ENCODE measurements at regions not wholly inside any gene's neighbourhood (a gene's known extent, or its start where the extent isn't known, plus 50 kb on each side); places are given as distances from the start of the nearest gene placed in this dataset.

DNA sequence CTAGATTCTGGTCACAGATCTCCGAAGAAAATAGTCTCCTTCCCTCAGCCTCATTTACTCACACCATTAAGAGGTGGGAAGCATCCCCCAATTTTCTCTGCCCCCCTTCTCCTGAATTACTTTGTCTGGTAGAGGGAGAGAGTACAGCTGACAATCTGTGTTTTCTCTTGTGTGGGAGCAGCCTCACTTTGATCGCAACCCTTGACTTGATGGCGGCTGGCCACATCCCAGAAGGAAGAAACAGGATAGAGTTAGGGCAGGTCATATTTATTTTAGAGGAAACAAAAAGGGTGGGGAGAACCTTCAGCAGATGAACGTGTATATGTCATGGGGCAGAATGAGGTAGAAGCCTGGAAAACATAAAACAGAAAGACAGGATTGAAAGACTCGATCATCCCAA, 82.4 kb upstream of the FAM171A1 start:
- H3K27ac ChIP-seq = no peak overlapping the region
- no peak for DNase-seq (ENCODE audit: low spot score)
- TF ChIP-seq, protein P1, sequence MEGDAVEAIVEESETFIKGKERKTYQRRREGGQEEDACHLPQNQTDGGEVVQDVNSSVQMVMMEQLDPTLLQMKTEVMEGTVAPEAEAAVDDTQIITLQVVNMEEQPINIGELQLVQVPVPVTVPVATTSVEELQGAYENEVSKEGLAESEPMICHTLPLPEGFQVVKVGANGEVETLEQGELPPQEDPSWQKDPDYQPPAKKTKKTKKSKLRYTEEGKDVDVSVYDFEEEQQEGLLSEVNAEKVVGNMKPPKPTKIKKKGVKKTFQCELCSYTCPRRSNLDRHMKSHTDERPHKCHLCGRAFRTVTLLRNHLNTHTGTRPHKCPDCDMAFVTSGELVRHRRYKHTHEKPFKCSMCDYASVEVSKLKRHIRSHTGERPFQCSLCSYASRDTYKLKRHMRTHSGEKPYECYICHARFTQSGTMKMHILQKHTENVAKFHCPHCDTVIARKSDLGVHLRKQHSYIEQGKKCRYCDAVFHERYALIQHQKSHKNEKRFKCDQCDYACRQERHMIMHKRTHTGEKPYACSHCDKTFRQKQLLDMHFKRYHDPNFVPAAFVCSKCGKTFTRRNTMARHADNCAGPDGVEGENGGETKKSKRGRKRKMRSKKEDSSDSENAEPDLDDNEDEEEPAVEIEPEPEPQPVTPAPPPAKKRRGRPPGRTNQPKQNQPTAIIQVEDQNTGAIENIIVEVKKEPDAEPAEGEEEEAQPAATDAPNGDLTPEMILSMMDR (IDR thresholded peaks at IDR 0.05) = no peak

DNA sequence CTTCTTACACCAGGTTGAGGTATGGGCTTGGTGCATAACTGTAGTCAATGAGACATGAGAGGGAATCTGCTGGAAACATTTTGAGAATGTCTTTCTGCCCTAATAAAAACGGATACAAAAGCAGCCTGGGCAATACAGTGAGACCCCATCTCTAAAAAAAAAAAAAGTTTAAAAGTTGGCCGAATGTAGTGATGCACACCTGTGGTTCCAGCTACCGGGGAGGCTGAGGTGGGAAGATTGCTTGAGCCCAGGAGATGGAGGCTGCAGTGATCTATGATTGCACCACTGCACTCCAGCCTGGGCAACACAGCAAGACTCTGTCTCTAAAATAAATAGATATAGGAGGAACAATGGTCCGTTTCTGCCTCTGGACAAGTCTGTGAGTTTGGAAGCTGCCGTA, 81.5 kb upstream of the FAM171A1 start:
- no peak overlapping the region for H3K27ac ChIP-seq
- TF ChIP-seq, protein P1 (IDR thresholded peaks at IDR 0.05) = no peak
- DNase-seq (ENCODE audit: low spot score) = no peak

More for the DNA sequence above, 82.4 kb upstream of the FAM171A1 start:
- H3K4me3 ChIP-seq = no peak overlapping the region

DNA sequence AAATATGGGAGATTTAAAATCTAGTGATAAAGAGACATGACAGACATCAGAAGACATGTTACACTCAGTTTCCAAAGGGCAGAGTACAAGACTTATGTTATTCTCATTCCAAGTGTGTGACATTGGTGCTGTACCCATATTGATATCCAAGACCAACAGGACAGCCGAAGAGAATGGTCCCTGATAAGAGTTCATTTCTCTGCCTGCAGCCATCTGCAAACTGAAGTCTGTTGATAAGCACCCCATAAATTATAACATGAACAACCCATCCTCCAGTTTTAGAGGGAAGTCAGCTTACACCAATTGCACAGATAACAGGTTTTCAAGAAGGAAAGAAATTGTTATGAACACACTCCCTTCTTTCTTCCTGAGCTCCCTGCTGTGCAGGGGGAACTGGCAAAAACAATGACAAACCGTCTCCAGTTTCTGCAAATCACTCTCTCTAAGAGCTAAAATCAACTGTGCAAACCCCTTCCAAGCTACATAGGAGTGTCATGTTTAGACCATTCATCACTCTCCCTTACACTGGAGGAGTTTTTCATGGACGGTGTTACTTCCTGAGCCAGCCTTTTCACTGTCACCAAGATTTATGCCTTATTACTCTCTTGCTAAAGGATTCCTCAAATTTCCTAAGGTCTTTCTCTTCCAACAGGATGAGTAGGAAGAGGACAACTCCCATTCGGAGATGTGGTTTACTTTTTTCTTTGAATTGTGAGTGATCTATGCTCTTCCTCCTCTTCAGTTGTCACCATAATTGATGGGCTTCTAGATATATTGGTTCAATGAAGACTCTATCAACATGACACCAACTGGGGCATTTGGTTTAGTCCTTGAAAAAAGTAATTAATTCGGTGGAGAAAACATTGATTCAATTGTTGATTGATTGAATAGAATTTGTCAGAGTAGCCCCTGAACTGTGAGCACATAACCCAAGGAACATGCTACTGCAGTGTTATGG, 80.3 kb upstream of the FAM171A1 start:
- TF ChIP-seq, protein P1 (IDR thresholded peaks at IDR 0.05) = no peak

More for the DNA sequence above, 81.5 kb upstream of the FAM171A1 start:
- H3K4me3 ChIP-seq = no peak overlapping the region

DNA sequence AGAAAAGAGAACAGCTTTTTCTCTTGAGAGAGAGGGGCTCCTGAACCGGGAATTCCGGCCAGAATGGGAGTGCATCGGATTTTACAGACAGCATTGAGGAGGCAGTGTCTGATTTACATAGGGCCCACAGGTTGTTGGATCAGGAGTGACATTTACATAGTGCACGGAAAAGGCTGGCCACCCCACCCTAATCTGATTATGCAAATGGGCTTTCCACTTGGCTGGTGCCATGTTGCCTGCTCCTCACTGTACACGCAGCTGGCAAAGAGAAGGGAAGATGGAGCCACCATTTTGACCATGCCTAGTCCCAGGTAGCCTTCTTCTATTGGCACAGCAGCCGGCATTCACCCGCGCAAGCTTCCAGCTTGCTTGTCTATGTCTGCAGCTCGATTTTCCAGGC, 77.5 kb upstream of the FAM171A1 start:
- TF ChIP-seq, protein P1 (IDR thresholded peaks at IDR 0.05) = no peak
- no peak overlapping the region for H3K27ac ChIP-seq
- H3K4me3 ChIP-seq = no peak overlapping the region
- no peak for DNase-seq (ENCODE audit: low spot score)

More for the DNA sequence above, 80.3 kb upstream of the FAM171A1 start:
- no peak overlapping the region for H3K4me3 ChIP-seq
- no peak for DNase-seq (ENCODE audit: low spot score)
- no peak overlapping the region for H3K27ac ChIP-seq

DNA sequence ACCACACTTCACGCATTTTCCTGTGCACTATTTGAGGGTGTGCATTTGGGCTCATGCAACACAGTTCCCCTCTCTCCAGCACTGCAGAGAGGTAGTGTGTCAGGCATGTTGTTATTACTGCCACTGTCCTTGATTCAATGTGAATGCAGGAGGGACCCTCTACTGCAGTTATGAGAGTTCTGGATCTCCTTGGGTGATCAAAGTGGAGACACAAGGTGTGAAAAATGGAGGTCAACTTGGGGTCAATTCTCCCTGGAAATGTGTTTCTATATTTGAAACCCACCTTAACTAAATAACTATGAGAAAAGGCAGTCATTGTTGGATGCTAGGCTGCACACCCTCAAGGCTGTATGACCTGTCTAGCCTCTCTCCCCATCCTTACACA, 73.9 kb upstream of the FAM171A1 start:
- no peak for DNase-seq (ENCODE audit: low spot score)
- Histone ChIP-seq H3K4me3 (no peak overlapping the region), H3K27ac (no peak overlapping the region)
- TF ChIP-seq, protein P1 (IDR thresholded peaks at IDR 0.05) = no peak

DNA sequence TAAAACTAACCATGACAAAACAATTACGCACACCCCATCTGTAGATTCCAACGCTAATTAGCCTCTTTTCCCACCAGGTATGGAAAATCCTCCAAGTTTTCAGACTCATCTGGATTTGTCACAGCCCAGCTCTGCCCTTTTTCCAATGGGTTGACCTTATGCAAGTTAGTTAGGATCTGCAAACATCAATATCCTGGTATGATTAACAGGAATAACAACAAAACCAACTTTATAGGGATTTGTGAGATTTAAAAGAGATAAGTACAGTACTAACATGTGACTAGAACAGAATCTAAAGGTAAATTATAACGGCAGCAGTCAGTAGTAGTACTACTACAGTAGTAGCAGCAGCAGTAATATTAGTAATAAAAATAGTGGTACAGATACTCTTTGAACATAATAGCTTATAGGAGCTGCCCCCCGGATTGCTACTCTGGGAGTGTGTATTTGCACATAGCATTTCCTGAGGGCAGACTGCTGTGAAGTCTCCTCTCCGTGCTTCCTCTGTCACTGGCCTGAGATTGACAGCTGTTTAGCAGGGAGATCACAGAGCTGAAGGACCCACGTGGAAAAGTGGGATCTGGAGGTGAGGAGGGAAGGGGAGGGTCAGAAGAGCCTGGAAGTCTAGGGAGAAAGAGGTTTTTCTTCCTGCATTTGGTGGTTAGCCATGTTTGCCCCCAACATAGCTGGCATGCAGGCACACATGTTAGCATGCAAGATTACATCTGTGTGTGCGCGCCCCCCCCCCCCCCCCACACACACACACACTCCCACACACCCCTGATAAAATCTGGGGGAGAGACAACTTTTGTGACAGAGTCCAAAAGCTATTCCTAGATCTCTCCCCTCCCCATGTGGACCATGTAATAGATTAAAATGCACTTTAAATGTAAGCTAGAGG, 73.3 kb upstream of the FAM171A1 start:
- H3K4me3 ChIP-seq = no peak overlapping the region
- TF ChIP-seq, protein P1 (IDR thresholded peaks at IDR 0.05) = no peak
- no peak for DNase-seq (ENCODE audit: low spot score)
- no peak overlapping the region for H3K27ac ChIP-seq
